Body of pancreas (tissue), 4 donors: ENCODE measurements at regions not wholly inside any gene's neighbourhood (a gene's known extent, or its start where the extent isn't known, plus 50 kb on each side); places are given as distances from the start of the nearest gene placed in this dataset.

Source experiments
- ATAC-seq: fragments of 150-250 bp; one replicate; pipeline ENCODE4 v1.9.1; 2016
- DNase-seq, 4 donors: peaks; one replicate each; pipeline ENCODE4 v3.0.0-alpha.2; 2019
- H3K27ac ChIP-seq, 4 donors: fragments of 200-600 bp; sonication (generic); 1 replicate in 3 of 4; 2 replicates in 1 of 4; pipeline versions ENCODE4 v1.5.1 to v1.6.1; 2016 to 2019; ENCODE audit warnings: mild to moderate bottlenecking in 1 of 4, mixed read lengths in 1 of 4, moderate library complexity in 1 of 4
- H3K27me3 ChIP-seq, 2 donors: fragments of 200-600 bp; sonication (generic); one replicate each; pipeline ENCODE4 v1.6.0; 2016; ENCODE audit warnings: mild to moderate bottlenecking in 1 of 2
- H3K36me3 ChIP-seq, 2 donors: fragments of 200-600 bp; sonication (generic); replicated peaks in 1 of 2; 2 replicates each; pipeline ENCODE4 v1.5.1; 2016; ENCODE audit warnings: low read depth in 2 of 2; ENCODE audit not compliant: insufficient read depth in 1 of 2
- H3K4me1 ChIP-seq: fragments of 200-600 bp; sonication (generic); one replicate; pipeline ENCODE4 v1.6.0; 2016
- H3K4me3 ChIP-seq, 2 donors: fragments of 200-600 bp; sonication (generic); 1 replicate in 1 of 2; 2 replicates in 1 of 2; pipeline ENCODE4 v1.5.1; 2016 to 2019
- H3K9me3 ChIP-seq, 3 donors: fragments of 200-600 bp; sonication (generic); 1 replicate in 2 of 3; 2 replicates in 1 of 3; pipeline ENCODE4 v1.5.1; 2016
- CTCF ChIP-seq, 7 experiments: fragments of 450-650 bp in 4 of 7; fragments of 200-600 bp in 3 of 7; sonication (generic) in 3 of 7; IDR thresholded peaks; one replicate each; pipeline ENCODE4 v1.5.1; 2016 to 2019; ENCODE audit warnings: antibody characterized with exemption in 7 of 7
- POLR2A ChIP-seq, 3 donors: fragments of 450-650 bp; IDR thresholded peaks; one replicate each; pipeline ENCODE4 v1.6.1; 2016; ENCODE audit warnings: antibody characterized with exemption in 3 of 3, mild to moderate bottlenecking in 2 of 3
- WGBS, 2 donors: methylation state at CpG; one replicate each; pipeline ENCODE4 v1.1.5; 2017; 5-methylcytosine and 5-hydroxymethylcytosine counted together
- intact Hi-C: fragments of 100-400 bp; cut with DNase I; formaldehyde crosslinking; loops from one replicate; pipeline ENCODE4 v1.15.1; 2023

GRCh38 chr11:38948392-38948791, 2350.4 kb upstream of the RAG2 start:
- DNase-seq (no peak), ATAC-seq (no peak)
- Histone ChIP-seq H3K27ac (no peak overlapping the region), H3K9me3 (no peaks in the 10 kb centered on the region), H3K4me3 (no peak overlapping the region), H3K27me3 (no peaks in the 10 kb centered on the region), H3K36me3 (no peaks in the 10 kb centered on the region), H3K4me1 (no peaks in the 10 kb centered on the region)
- intact Hi-C loops = no loop called here
- TF ChIP-seq POLR2A (IDR thresholded peaks at IDR 0.05) (no peak), CTCF (IDR thresholded peaks at IDR 0.05) (no peak)
- 51 to 56% methylated on average over 1 of the region's 1 CpG for WGBS, 2 donors

GRCh38 chr11:38937709-38938108, 2339.7 kb upstream of the RAG2 start:
- Histone ChIP-seq H3K27ac (no peak overlapping the region), H3K36me3 (no peaks in the 10 kb centered on the region), H3K9me3 (no peaks in the 10 kb centered on the region), H3K4me1 (no peaks in the 10 kb centered on the region), H3K27me3 (no peaks in the 10 kb centered on the region), H3K4me3 (no peak overlapping the region)
- WGBS, 2 donors = 47 to 49% methylated on average over 2 of the region's 2 CpGs
- intact Hi-C loops = no loop called here
- no peak for ATAC-seq
- TF ChIP-seq CTCF (IDR thresholded peaks at IDR 0.05) = no peak
- no peak for TF ChIP-seq POLR2A (IDR thresholded peaks at IDR 0.05)
- DNase-seq = no peak

DNA sequence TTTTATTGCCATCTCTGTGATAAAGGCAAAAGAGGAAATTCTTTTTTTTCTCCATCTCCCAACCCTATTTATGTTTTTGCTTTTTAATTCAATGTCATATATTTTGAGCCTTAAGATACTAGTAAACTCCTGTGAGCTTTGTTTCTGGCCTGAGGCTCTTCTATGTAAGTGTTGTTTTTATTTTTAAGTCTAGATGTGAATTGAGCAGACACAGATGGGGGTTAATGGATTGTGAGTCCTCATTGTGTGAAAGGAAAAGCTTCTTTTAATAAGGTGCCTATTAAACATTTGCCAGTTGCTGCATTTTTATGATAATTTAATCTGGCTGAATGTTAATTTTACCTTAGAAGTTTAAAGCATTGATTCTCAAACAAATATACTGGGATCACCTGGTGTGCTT, 2337.9 kb upstream of the RAG2 start:
- intact Hi-C loops = no loop called here
- Histone ChIP-seq H3K36me3 (no peaks in the 10 kb centered on the region), H3K4me3 (no peak overlapping the region), H3K27ac (no peak overlapping the region), H3K4me1 (no peaks in the 10 kb centered on the region), H3K27me3 (no peaks in the 10 kb centered on the region), H3K9me3 (no peaks in the 10 kb centered on the region)
- TF ChIP-seq POLR2A (IDR thresholded peaks at IDR 0.05) (no peak), CTCF (IDR thresholded peaks at IDR 0.05) (no peak)
- DNase-seq = no peak
- no peak for ATAC-seq

GRCh38 chr11:38927993-38928392, 2330.0 kb upstream of the RAG2 start:
- intact Hi-C loops = no loop called here
- H3K4me1 ChIP-seq = no peaks in the 10 kb centered on the region
- no peak overlapping the region for H3K4me3 ChIP-seq
- TF ChIP-seq POLR2A (IDR thresholded peaks at IDR 0.05) (no peak), CTCF (IDR thresholded peaks at IDR 0.05) (no peak)
- 55 to 60% methylated on average over 2 of the region's 2 CpGs for WGBS, 2 donors
- H3K36me3 ChIP-seq = no peaks in the 10 kb centered on the region
- H3K9me3 ChIP-seq = no peaks in the 10 kb centered on the region
- no peaks in the 10 kb centered on the region for H3K27me3 ChIP-seq
- ATAC-seq = no peak
- no peak overlapping the region for H3K27ac ChIP-seq
- DNase-seq = no peak

- ATAC-seq (no peak), DNase-seq (no peak)
- Histone ChIP-seq H3K9me3 (no peaks in the 10 kb centered on the region), H3K36me3 (no peaks in the 10 kb centered on the region), H3K4me3 (no peak overlapping the region), H3K27ac (no peak overlapping the region), H3K4me1 (no peaks in the 10 kb centered on the region), H3K27me3 (no peaks in the 10 kb centered on the region)
- WGBS, 2 donors = 82 to 86% methylated on average over 1 of the region's 1 CpG
- TF ChIP-seq CTCF (IDR thresholded peaks at IDR 0.05) (no peak), POLR2A (IDR thresholded peaks at IDR 0.05) (no peak)
- intact Hi-C loops = no loop called here
These were observed 2326.6 kb upstream of the RAG2 start for GRCh38 chr11:38924644-38925043.
